ENCODE measurements at regions not wholly inside any gene's neighbourhood (a gene's known extent, or its start where the extent isn't known, plus 50 kb on each side); places are given as distances from the start of the nearest gene placed in this dataset.

DNA sequence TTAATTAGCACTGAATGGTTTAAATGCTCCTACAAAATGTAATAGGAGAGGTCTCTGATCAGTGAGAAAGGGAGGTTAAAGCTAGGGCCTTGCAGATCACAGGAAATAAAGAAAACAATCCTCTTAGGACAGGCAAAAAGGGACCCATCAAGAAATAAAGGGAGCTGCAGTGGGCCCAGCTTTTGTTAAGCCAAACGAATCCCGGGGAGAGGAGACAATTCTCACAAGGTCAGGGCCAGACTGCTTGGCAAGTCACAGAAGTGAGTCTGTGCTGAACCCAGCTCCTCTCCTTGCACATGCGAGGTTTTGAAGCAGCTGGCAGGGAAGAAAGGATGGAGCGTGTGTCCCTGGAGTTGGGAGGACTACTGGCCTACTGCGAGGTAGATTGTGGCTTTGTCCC lies 285.8 kb downstream of the COG6 start:
- TF ChIP-seq, protein P1, sequence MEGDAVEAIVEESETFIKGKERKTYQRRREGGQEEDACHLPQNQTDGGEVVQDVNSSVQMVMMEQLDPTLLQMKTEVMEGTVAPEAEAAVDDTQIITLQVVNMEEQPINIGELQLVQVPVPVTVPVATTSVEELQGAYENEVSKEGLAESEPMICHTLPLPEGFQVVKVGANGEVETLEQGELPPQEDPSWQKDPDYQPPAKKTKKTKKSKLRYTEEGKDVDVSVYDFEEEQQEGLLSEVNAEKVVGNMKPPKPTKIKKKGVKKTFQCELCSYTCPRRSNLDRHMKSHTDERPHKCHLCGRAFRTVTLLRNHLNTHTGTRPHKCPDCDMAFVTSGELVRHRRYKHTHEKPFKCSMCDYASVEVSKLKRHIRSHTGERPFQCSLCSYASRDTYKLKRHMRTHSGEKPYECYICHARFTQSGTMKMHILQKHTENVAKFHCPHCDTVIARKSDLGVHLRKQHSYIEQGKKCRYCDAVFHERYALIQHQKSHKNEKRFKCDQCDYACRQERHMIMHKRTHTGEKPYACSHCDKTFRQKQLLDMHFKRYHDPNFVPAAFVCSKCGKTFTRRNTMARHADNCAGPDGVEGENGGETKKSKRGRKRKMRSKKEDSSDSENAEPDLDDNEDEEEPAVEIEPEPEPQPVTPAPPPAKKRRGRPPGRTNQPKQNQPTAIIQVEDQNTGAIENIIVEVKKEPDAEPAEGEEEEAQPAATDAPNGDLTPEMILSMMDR (conservative IDR thresholded peaks at IDR 0.05; ENCODE audit: low read length), result no peak
- no peak for TF ChIP-seq EZH2phosphoT487 (IDR thresholded peaks at IDR 0.05; ENCODE audit: borderline replicate concordance, low read depth, low read length)
